ENCODE measurements at regions not wholly inside any gene's neighbourhood (a gene's known extent, or its start where the extent isn't known, plus 50 kb on each side); places are given as distances from the start of the nearest gene placed in this dataset.

GRCh38 chr5:42879291-42879690, 67.6 kb upstream of the SELENOP start:
- intact Hi-C loops (cut with DNase I), result no loop called here
- H3K27me3 ChIP-seq, result no peaks in the 10 kb centered on the region
- DNase-seq, result no peak
- H3K4me3 ChIP-seq, result no peak overlapping the region
- no peaks in the 10 kb centered on the region for H3K36me3 ChIP-seq
- TF ChIP-seq POLR2A (IDR thresholded peaks at IDR 0.05) (no peak), POLR2AphosphoS5 (IDR thresholded peaks at IDR 0.05) (no peak), EP300 (IDR thresholded peaks at IDR 0.05) (no peak)
- TF ChIP-seq, protein P1, sequence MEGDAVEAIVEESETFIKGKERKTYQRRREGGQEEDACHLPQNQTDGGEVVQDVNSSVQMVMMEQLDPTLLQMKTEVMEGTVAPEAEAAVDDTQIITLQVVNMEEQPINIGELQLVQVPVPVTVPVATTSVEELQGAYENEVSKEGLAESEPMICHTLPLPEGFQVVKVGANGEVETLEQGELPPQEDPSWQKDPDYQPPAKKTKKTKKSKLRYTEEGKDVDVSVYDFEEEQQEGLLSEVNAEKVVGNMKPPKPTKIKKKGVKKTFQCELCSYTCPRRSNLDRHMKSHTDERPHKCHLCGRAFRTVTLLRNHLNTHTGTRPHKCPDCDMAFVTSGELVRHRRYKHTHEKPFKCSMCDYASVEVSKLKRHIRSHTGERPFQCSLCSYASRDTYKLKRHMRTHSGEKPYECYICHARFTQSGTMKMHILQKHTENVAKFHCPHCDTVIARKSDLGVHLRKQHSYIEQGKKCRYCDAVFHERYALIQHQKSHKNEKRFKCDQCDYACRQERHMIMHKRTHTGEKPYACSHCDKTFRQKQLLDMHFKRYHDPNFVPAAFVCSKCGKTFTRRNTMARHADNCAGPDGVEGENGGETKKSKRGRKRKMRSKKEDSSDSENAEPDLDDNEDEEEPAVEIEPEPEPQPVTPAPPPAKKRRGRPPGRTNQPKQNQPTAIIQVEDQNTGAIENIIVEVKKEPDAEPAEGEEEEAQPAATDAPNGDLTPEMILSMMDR (IDR thresholded peaks at IDR 0.05), result no peak
- H3K4me1 ChIP-seq, result no peaks in the 10 kb centered on the region
- no peaks in the 10 kb centered on the region for H3K9me3 ChIP-seq
- 24 to 64% methylated on average over 2 of the region's 2 CpGs for WGBS, 2 donors
- no peak overlapping the region for H3K27ac ChIP-seq

GRCh38 chr5:42878550-42878949, 66.9 kb upstream of the SELENOP start:
- WGBS, 2 donors, result 33 to 66% methylated on average over 4 of the region's 4 CpGs
- intact Hi-C loops (cut with DNase I), result no loop called here
- no peak overlapping the region for H3K4me3 ChIP-seq
- no peaks in the 10 kb centered on the region for H3K9me3 ChIP-seq
- no peaks in the 10 kb centered on the region for H3K4me1 ChIP-seq
- peak overlapping the region in 2 of 4 donors; percentile 9 to 16 for H3K27ac ChIP-seq
- H3K36me3 ChIP-seq, result no peaks in the 10 kb centered on the region
- TF ChIP-seq POLR2AphosphoS5 (IDR thresholded peaks at IDR 0.05), result no peak
- TF ChIP-seq, protein P1 (IDR thresholded peaks at IDR 0.05), result no peak
- H3K27me3 ChIP-seq, result no peaks in the 10 kb centered on the region
- DNase-seq, result no peak

DNA sequence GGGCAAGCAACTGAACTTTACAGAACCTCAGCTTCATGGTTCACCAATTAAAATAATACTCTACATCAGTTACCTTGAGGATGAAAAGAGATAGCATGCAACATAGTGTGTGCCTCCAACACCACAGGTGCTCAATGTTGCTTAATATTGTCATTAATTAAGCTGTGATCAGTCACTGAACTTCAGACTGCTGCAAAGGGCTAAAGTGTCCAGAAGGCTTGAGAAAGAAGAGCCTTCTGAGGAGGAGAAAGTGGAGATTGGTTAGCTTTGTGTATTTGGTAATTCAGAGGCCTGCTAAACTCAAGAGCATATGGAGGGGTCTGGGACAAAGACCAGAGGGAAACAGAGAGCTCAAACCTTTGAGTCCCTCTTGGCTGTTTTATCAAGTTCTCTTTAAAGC, 66.3 kb upstream of the SELENOP start:
- Histone ChIP-seq H3K36me3 (no peaks in the 10 kb centered on the region), H3K4me1 (no peaks in the 10 kb centered on the region), H3K9me3 (no peaks in the 10 kb centered on the region), H3K27me3 (no peaks in the 10 kb centered on the region), H3K4me3 (no peak overlapping the region), H3K27ac (peak overlapping the region in 3 of 4 donors; percentile 9 to 25 (median 16))
- TF ChIP-seq POLR2A (IDR thresholded peaks at IDR 0.05) (no peak), POLR2AphosphoS5 (IDR thresholded peaks at IDR 0.05) (no peak), EP300 (IDR thresholded peaks at IDR 0.05) (no peak)
- TF ChIP-seq, protein P1 (IDR thresholded peaks at IDR 0.05), result no peak
- DNase-seq, result no peak
- intact Hi-C loops (cut with DNase I), result no loop called here

DNA sequence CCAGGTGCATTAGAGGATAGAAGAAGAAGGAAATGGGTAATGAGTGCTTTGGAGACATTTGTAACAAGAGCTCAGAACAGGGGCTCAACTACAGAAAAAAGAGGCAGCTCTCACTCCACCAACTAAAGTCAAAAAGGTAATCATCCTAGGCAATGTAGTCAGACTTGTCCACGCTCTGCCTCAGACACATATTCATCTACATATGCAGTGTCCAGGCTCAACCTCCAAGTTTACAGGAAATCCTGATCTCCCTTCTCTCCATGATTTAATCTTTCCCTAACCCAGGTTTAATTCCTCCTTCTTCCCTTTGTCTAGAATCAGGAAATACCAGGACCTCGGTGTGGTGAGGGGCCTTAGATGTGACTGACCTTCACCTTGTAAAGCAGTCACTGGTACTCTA, 65.7 kb upstream of the SELENOP start:
- intact Hi-C loops (cut with DNase I), result no loop called here
- Histone ChIP-seq H3K9me3 (no peaks in the 10 kb centered on the region), H3K36me3 (no peaks in the 10 kb centered on the region), H3K27ac (no peak overlapping the region), H3K4me1 (no peaks in the 10 kb centered on the region), H3K27me3 (no peaks in the 10 kb centered on the region), H3K4me3 (no peak overlapping the region)
- no peak for TF ChIP-seq POLR2AphosphoS5 (IDR thresholded peaks at IDR 0.05)
- no peak for TF ChIP-seq EP300 (IDR thresholded peaks at IDR 0.05)
- no peak for TF ChIP-seq POLR2A (IDR thresholded peaks at IDR 0.05)
- TF ChIP-seq, protein P1 (IDR thresholded peaks at IDR 0.05), result no peak
- DNase-seq, result no peak
- 74 to 85% methylated on average over 2 of the region's 2 CpGs for WGBS, 2 donors

DNA sequence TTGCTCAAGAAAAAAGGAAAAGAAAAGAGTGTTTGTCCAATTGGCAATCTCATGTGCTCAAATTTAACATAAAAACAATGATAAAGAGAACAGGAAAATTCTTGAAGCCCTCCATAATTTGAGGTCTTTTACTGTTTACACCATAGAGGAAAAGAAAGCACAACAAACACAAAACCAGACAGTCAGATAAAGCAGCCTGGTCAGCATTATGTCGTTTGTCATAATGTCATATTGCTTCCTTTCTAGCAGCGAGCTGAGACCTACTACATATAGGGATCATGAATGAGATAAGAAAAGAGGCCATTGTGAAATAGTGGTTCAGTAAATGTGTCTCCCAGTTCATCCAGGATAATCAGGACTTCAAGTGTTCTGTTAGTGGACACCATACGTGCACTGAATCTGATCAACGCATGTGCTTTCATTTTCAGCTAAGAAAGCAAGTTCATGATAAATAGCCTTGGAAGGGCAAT, 64.7 kb upstream of the SELENOP start:
- DNase-seq, result no peak
- no peak overlapping the region for H3K27ac ChIP-seq
- H3K27me3 ChIP-seq, result no peaks in the 10 kb centered on the region
- no peaks in the 10 kb centered on the region for H3K9me3 ChIP-seq
- no peaks in the 10 kb centered on the region for H3K36me3 ChIP-seq
- H3K4me1 ChIP-seq, result no peaks in the 10 kb centered on the region
- WGBS, 2 donors, result 22 to 42% methylated on average over 4 of the region's 4 CpGs
- intact Hi-C loops (cut with DNase I), result no loop called here
- TF ChIP-seq POLR2AphosphoS5 (IDR thresholded peaks at IDR 0.05) (no peak), POLR2A (IDR thresholded peaks at IDR 0.05) (no peak), EP300 (IDR thresholded peaks at IDR 0.05) (no peak)
- TF ChIP-seq, protein P1 (IDR thresholded peaks at IDR 0.05), result no peak
- H3K4me3 ChIP-seq, result no peak overlapping the region
